ENCODE measurements at regions not wholly inside any gene's neighbourhood (a gene's known extent, or its start where the extent isn't known, plus 50 kb on each side); places are given as distances from the start of the nearest gene placed in this dataset.

- ChIA-PET POLR2A (no interaction called here), CTCF (no interaction called here)
- Histone ChIP-seq H2AFZ (ENCODE audit: low read depth, low read length) (no peak overlapping the region), H3K4me3 (replicated peaks in 1 of 3; ENCODE audit: insufficient read depth in 1 of 3, low read depth in 1 of 3, low read length in 3 of 3) (no peak overlapping the region), H3K4me1 (ENCODE audit: control insufficient read depth, extremely low read depth, insufficient read depth, low read length) (no peaks in the 10 kb centered on the region), H3K27me3 (ENCODE audit: control insufficient read depth in 2 of 2, insufficient read depth in 2 of 2, low read length in 2 of 2) (no peaks in the 10 kb centered on the region), H3K9me1 (replicated peaks; ENCODE audit: control insufficient read depth, extremely low read depth, insufficient read depth, low read length) (no peaks in the 10 kb centered on the region), H3K9me3 (replicated peaks; ENCODE audit: control insufficient read depth, insufficient read depth, low read length) (no peaks in the 10 kb centered on the region), H4K20me1 (replicated peaks; ENCODE audit: control insufficient read depth, extremely low read depth, insufficient read depth, low read length) (no peaks in the 10 kb centered on the region), H3K27ac (ENCODE audit: insufficient read depth, low read depth, low read length) (no peak overlapping the region), H3K4me2 (ENCODE audit: insufficient read depth, low read length) (no peak overlapping the region), H3K9ac (replicated peaks; ENCODE audit: extremely low read depth, insufficient read depth, low read length) (no peak overlapping the region), H3K36me3 (ENCODE audit: control insufficient read depth in 2 of 2, extremely low read depth in 1 of 2, insufficient read depth in 2 of 2, low read length in 2 of 2) (no peaks in the 10 kb centered on the region), H3K79me2 (ENCODE audit: control insufficient read depth, insufficient read depth, low read length) (no peaks in the 10 kb centered on the region)
- TF ChIP-seq FOS (IDR thresholded peaks at IDR 0.05; ENCODE audit: borderline replicate concordance, insufficient read depth, low read length): no peak
- no peak for TF ChIP-seq GATA2 (IDR thresholded peaks at IDR 0.05; ENCODE audit: insufficient read depth, insufficient read length, low read depth, low read length)
- no peak for TF ChIP-seq POLR2A (IDR thresholded peaks at IDR 0.05; ENCODE audit: low read depth, low read length)
- TF ChIP-seq CTCF (IDR thresholded peaks at IDR 0.05; ENCODE audit: extremely low read depth in 1 of 2, insufficient read depth in 1 of 2, low read depth in 1 of 2, low read length in 2 of 2): no peak
- TF ChIP-seq MYC (IDR thresholded peaks at IDR 0.05; ENCODE audit: low read depth, low read length): no peak
- TF ChIP-seq EZH2 (IDR thresholded peaks at IDR 0.05; ENCODE audit: borderline replicate concordance, low read depth, low read length, severe bottlenecking): no peak
- no peak for TF ChIP-seq MAX (IDR thresholded peaks at IDR 0.05; ENCODE audit: insufficient read depth, insufficient read length)
- no peak for TF ChIP-seq POLR2AphosphoS5 (IDR thresholded peaks at IDR 0.05; ENCODE audit: insufficient read depth, low read depth, low read length)
- TF ChIP-seq JUN (IDR thresholded peaks at IDR 0.05; ENCODE audit: borderline replicate concordance, insufficient read depth, insufficient read length, low read depth): no peak
- FAIRE-seq (no peak), DNase-seq (ENCODE audit: low read depth, low spot score) (no peak)
- no TSS peak for BruUV-seq (replicated peaks)
- dilution Hi-C loops (cut with MboI; ENCODE audit: extremely low pct_ligation_motif_present, low sequenced_read_pairs) (no loop called here), intact Hi-C loops (cut with micrococcal nuclease) (no loop called here)
Observed at GRCh38 chr10:132121511-132121830, 55.7 kb downstream of the JAKMIP3 start.

Measured in endothelial cell of umbilical vein (primary cell).